Parathyroid adenoma (tissue), 2 donors: ENCODE measurements at regions not wholly inside any gene's neighbourhood (a gene's known extent, or its start where the extent isn't known, plus 50 kb on each side); places are given as distances from the start of the nearest gene placed in this dataset.

ENCODE experiments used
- H2AFZ ChIP-seq: fragments of 300-600 bp; sonication (generic); one replicate; pipeline ENCODE4 v1.7.0; 2017; ENCODE audit warnings: antibody characterized with exemption, mild to moderate bottlenecking
- H3K27ac ChIP-seq: fragments of 300-600 bp; sonication (generic); one replicate; pipeline ENCODE4 v1.7.0; 2017
- H3K27me3 ChIP-seq: fragments of 300-600 bp; sonication (generic); one replicate; pipeline ENCODE4 v1.7.0; 2017; ENCODE audit warnings: low read length; ENCODE audit not compliant: control insufficient read depth, insufficient read depth
- H3K36me3 ChIP-seq: fragments of 300-600 bp; sonication (generic); one replicate; pipeline ENCODE4 v1.7.0; 2017; ENCODE audit warnings: low read length; ENCODE audit not compliant: control insufficient read depth, insufficient read depth
- H3K4me1 ChIP-seq: fragments of 300-600 bp; sonication (generic); one replicate; pipeline ENCODE4 v1.7.0; 2017; ENCODE audit warnings: control low read depth
- H3K4me2 ChIP-seq: fragments of 300-600 bp; sonication (generic); one replicate; pipeline ENCODE4 v1.7.0; 2017; ENCODE audit warnings: low read length
- H3K4me3 ChIP-seq: fragments of 300-600 bp; sonication (generic); one replicate; pipeline ENCODE4 v1.7.0; 2017; ENCODE audit warnings: low read depth, low read length
- H3K79me2 ChIP-seq: fragments of 300-600 bp; sonication (generic); one replicate; pipeline ENCODE4 v1.7.0; 2017; ENCODE audit warnings: control low read depth
- H3K9ac ChIP-seq: fragments of 300-600 bp; sonication (generic); one replicate; pipeline ENCODE4 v1.7.0; 2017; ENCODE audit warnings: mild to moderate bottlenecking
- H3K9me3 ChIP-seq: fragments of 300-600 bp; sonication (generic); one replicate; pipeline ENCODE4 v1.7.0; 2017; ENCODE audit warnings: low read length; ENCODE audit not compliant: control insufficient read depth
- CTCF ChIP-seq: fragments of 300-600 bp; sonication (generic); IDR thresholded peaks from one replicate; pipeline ENCODE4 v1.7.0; 2017; ENCODE audit warnings: antibody characterized with exemption, mild to moderate bottlenecking
- donor health status: primary hyperparathyroidism.

GRCh38 chr6:105988321-105988720, 97.8 kb upstream of the PRDM1 start:
- Histone ChIP-seq H3K9ac (no peak overlapping the region), H3K4me3 (no peak overlapping the region), H2AFZ (no peak overlapping the region), H3K27ac (no peak overlapping the region), H3K27me3 (no peaks in the 10 kb centered on the region), H3K9me3 (no peaks in the 10 kb centered on the region), H3K4me1 (peaks cover 7% of the 10 kb centered on the region), H3K4me2 (no peak overlapping the region), H3K36me3 (no peaks in the 10 kb centered on the region), H3K79me2 (no peaks in the 10 kb centered on the region)
- TF ChIP-seq CTCF, result no peak

GRCh38 chr6:105987516-105987915, 98.6 kb upstream of the PRDM1 start:
- no peak for TF ChIP-seq CTCF
- no peaks in the 10 kb centered on the region for H3K4me1 ChIP-seq
- H3K36me3 ChIP-seq, result no peaks in the 10 kb centered on the region
- H2AFZ ChIP-seq, result no peak overlapping the region
- H3K9me3 ChIP-seq, result no peaks in the 10 kb centered on the region
- H3K27ac ChIP-seq, result no peak overlapping the region
- no peaks in the 10 kb centered on the region for H3K27me3 ChIP-seq
- no peaks in the 10 kb centered on the region for H3K79me2 ChIP-seq
- H3K4me3 ChIP-seq, result no peak overlapping the region
- H3K9ac ChIP-seq, result no peak overlapping the region
- no peak overlapping the region for H3K4me2 ChIP-seq

- Histone ChIP-seq H3K9me3 (no peaks in the 10 kb centered on the region), H3K9ac (no peak overlapping the region), H3K4me2 (no peak overlapping the region), H3K27ac (no peak overlapping the region), H3K4me1 (no peaks in the 10 kb centered on the region), H2AFZ (no peak overlapping the region), H3K27me3 (no peaks in the 10 kb centered on the region), H3K36me3 (no peaks in the 10 kb centered on the region), H3K79me2 (no peaks in the 10 kb centered on the region), H3K4me3 (no peak overlapping the region)
- no peak for TF ChIP-seq CTCF
Observed at GRCh38 chr6:105986998-105987397, 99.1 kb upstream of the PRDM1 start.

GRCh38 chr6:105985816-105986632, 100.1 kb upstream of the PRDM1 start:
- TF ChIP-seq CTCF, result no peak
- Histone ChIP-seq H3K4me1 (no peaks in the 10 kb centered on the region), H3K4me2 (no peak overlapping the region), H3K4me3 (no peak overlapping the region), H3K27ac (no peak overlapping the region), H3K79me2 (no peaks in the 10 kb centered on the region), H2AFZ (peak overlapping the region; percentile 43), H3K27me3 (no peaks in the 10 kb centered on the region), H3K9ac (no peak overlapping the region), H3K9me3 (no peaks in the 10 kb centered on the region), H3K36me3 (no peaks in the 10 kb centered on the region)
